Ascending aorta (tissue), 2 donors: ENCODE measurements at regions not wholly inside any gene's neighbourhood (a gene's known extent, or its start where the extent isn't known, plus 50 kb on each side); places are given as distances from the start of the nearest gene placed in this dataset.

Experiments
- DNase-seq, 2 donors: peaks; one replicate each; pipeline ENCODE4 v3.0.0-alpha.2; 2019; ENCODE audit warnings: low spot score in 2 of 2
- H3K27ac ChIP-seq, 2 donors: fragments of 200-600 bp; sonication (generic); one replicate each; pipeline ENCODE4 v1.5.1; 2016 to 2017; ENCODE audit warnings: mild to moderate bottlenecking in 1 of 2
- H3K27me3 ChIP-seq: fragments of 200-600 bp; sonication (generic); one replicate; pipeline ENCODE4 v1.5.1; 2017
- H3K36me3 ChIP-seq, 2 donors: fragments of 200-600 bp; sonication (generic); one replicate each; pipeline ENCODE4 v1.5.1; 2016
- H3K4me1 ChIP-seq, 2 donors: fragments of 200-600 bp; sonication (generic); one replicate each; pipeline ENCODE4 v1.5.1; 2016 to 2017; ENCODE audit warnings: mild to moderate bottlenecking in 1 of 2
- H3K4me3 ChIP-seq, 2 donors: fragments of 200-600 bp; sonication (generic); one replicate each; pipeline ENCODE4 v1.5.1; 2016 to 2017; ENCODE audit warnings: mild to moderate bottlenecking in 1 of 2
- H3K9me3 ChIP-seq, 2 donors: fragments of 200-600 bp; sonication (generic); one replicate each; pipeline ENCODE4 v1.5.1; 2016
- CTCF ChIP-seq, 3 experiments: fragments of 200-600 bp in 2 of 3; fragments of 450-650 bp in 1 of 3; sonication (generic) in 2 of 3; IDR thresholded peaks; one replicate each; pipeline ENCODE4 v1.5.1; 2016 to 2019; ENCODE audit warnings: antibody characterized with exemption in 3 of 3, mild to moderate bottlenecking in 1 of 3, moderate library complexity in 1 of 3
- intact Hi-C: fragments of 100-400 bp; cut with DNase I; formaldehyde crosslinking; loops from one replicate; pipeline ENCODE4 v1.15.1; 2023

- Histone ChIP-seq H3K9me3 (no peaks in the 10 kb centered on the region), H3K27me3 (no peaks in the 10 kb centered on the region), H3K27ac (no peak overlapping the region), H3K4me1 (no peaks in the 10 kb centered on the region), H3K4me3 (no peak overlapping the region), H3K36me3 (no peaks in the 10 kb centered on the region)
- no peak for DNase-seq
- no peak for TF ChIP-seq CTCF (IDR thresholded peaks at IDR 0.05)
- intact Hi-C loops, result no loop called here
Measured at GRCh38 chr5:166379517-166379916, 1911.9 kb upstream of the WWC1 start.

- Histone ChIP-seq H3K4me3 (no peak overlapping the region), H3K27me3 (no peaks in the 10 kb centered on the region), H3K36me3 (no peaks in the 10 kb centered on the region), H3K9me3 (no peaks in the 10 kb centered on the region), H3K4me1 (no peaks in the 10 kb centered on the region), H3K27ac (no peak overlapping the region)
- no peak for TF ChIP-seq CTCF (IDR thresholded peaks at IDR 0.05)
- no peak for DNase-seq
- intact Hi-C loops, result no loop called here
Measured at GRCh38 chr5:166382031-166382430, 1909.4 kb upstream of the WWC1 start.

- no peaks in the 10 kb centered on the region for H3K27me3 ChIP-seq
- no peak for DNase-seq
- H3K4me3 ChIP-seq, result no peak overlapping the region
- H3K36me3 ChIP-seq, result no peaks in the 10 kb centered on the region
- TF ChIP-seq CTCF (IDR thresholded peaks at IDR 0.05), result no peak
- intact Hi-C loops, result no loop called here
- no peak overlapping the region for H3K27ac ChIP-seq
- no peaks in the 10 kb centered on the region for H3K4me1 ChIP-seq
- no peaks in the 10 kb centered on the region for H3K9me3 ChIP-seq
Measured at GRCh38 chr5:166398131-166398530, 1893.3 kb upstream of the WWC1 start.

DNA sequence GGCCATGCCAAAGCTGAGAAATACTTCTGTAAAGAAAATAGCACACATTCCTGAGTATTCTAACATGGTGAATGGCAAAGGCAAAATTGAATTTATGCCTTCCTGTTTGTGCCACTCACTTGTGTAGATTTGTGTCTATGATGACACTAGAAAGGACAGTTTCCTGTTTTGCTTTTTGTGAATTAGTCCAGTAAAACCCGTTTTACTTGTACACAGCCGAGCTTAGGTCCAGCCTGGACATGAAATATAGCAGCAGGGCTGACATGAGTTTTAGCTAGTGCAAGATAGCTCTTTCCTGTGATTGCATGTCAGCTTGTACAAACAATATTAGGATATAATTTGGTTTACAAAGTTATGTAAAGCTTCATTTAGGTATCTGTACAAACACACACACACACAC lies 1891.7 kb upstream of the WWC1 start:
- no peak for DNase-seq
- Histone ChIP-seq H3K4me3 (no peak overlapping the region), H3K27ac (no peak overlapping the region), H3K4me1 (no peaks in the 10 kb centered on the region), H3K36me3 (no peaks in the 10 kb centered on the region), H3K27me3 (no peaks in the 10 kb centered on the region), H3K9me3 (no peaks in the 10 kb centered on the region)
- no peak for TF ChIP-seq CTCF (IDR thresholded peaks at IDR 0.05)
- intact Hi-C loops, result no loop called here

GRCh38 chr5:166401391-166401790 lies 1890.1 kb upstream of the WWC1 start:
- no peak overlapping the region for H3K4me3 ChIP-seq
- TF ChIP-seq CTCF (IDR thresholded peaks at IDR 0.05), result no peak
- no peaks in the 10 kb centered on the region for H3K27me3 ChIP-seq
- no peaks in the 10 kb centered on the region for H3K9me3 ChIP-seq
- no peaks in the 10 kb centered on the region for H3K36me3 ChIP-seq
- intact Hi-C loops, result no loop called here
- no peak overlapping the region for H3K27ac ChIP-seq
- DNase-seq, result no peak
- no peaks in the 10 kb centered on the region for H3K4me1 ChIP-seq

- no peak overlapping the region for H3K4me3 ChIP-seq
- H3K9me3 ChIP-seq, result no peaks in the 10 kb centered on the region
- H3K36me3 ChIP-seq, result no peaks in the 10 kb centered on the region
- no peaks in the 10 kb centered on the region for H3K4me1 ChIP-seq
- DNase-seq, result no peak
- intact Hi-C loops, result no loop called here
- no peaks in the 10 kb centered on the region for H3K27me3 ChIP-seq
- no peak overlapping the region for H3K27ac ChIP-seq
- TF ChIP-seq CTCF (IDR thresholded peaks at IDR 0.05), result no peak
Measured at GRCh38 chr5:166412191-166412590, 1879.3 kb upstream of the WWC1 start.
